CD4-positive, alpha-beta memory T cell (primary cell): ENCODE measurements at regions not wholly inside any gene's neighbourhood (a gene's known extent, or its start where the extent isn't known, plus 50 kb on each side); places are given as distances from the start of the nearest gene placed in this dataset.
"Not testable (repeated sequence)": the region's sequence is repeated elsewhere in the genome, so short reads cannot be mapped to it uniquely, and the experiment has no call there.

Experiments used
- CTCF ChIA-PET: fragments of 350-600 bp; sonication (Branson Sonifier 250); formaldehyde crosslinking; loops from one replicate; lab custom pipeline; 2021; ENCODE audit warnings: inconsistent platforms; ENCODE audit not compliant: partially characterized antibody; lab: Charles Lee
- POLR2A ChIA-PET: fragments of 350-600 bp; sonication (Branson Sonifier 250); formaldehyde crosslinking; loops from one replicate; lab custom pipeline; 2021; ENCODE audit not compliant: partially characterized antibody; lab: Charles Lee
- DNase-seq, 5 donors: peaks; one replicate each; pipeline versions ENCODE4 v3.0.0 to v3.0.0-alpha.2; 2020 to 2022; ENCODE audit warnings: mixed read lengths in 1 of 5
- H3K27ac ChIP-seq: one replicate; pipeline ENCODE4 v1.7.0; 2013; ENCODE audit warnings: low read depth, low read length
- H3K27me3 ChIP-seq: 2 replicates; pipeline ENCODE4 v1.7.0; 2013; ENCODE audit warnings: mild to moderate bottlenecking, low read length, moderate library complexity; ENCODE audit not compliant: insufficient read depth
- H3K36me3 ChIP-seq: 2 replicates; pipeline ENCODE4 v1.7.0; 2013; ENCODE audit warnings: mild to moderate bottlenecking, low read length, moderate library complexity; ENCODE audit not compliant: insufficient read depth
- H3K4me1 ChIP-seq: 2 replicates; pipeline ENCODE4 v1.7.0; 2013; ENCODE audit warnings: mild to moderate bottlenecking, low read length, moderate library complexity; ENCODE audit not compliant: insufficient read depth
- H3K4me3 ChIP-seq, 2 donors: one replicate each; pipeline ENCODE4 v1.7.0; 2013; ENCODE audit warnings: low read length in 2 of 2, mild to moderate bottlenecking in 1 of 2
- H3K9me3 ChIP-seq, 2 donors: one replicate each; pipeline ENCODE4 v1.7.0; 2013; ENCODE audit warnings: low read length in 2 of 2, control low read depth in 1 of 2; ENCODE audit not compliant: control insufficient read depth in 1 of 2
- H3K27ac Mint-ChIP-seq, 7 donors: one replicate each; pipeline ENCODE4 v1.8.0; 2020 to 2021; ENCODE audit warnings: mixed read lengths in 7 of 7, mild to moderate bottlenecking in 6 of 7, inconsistent platforms in 3 of 7, moderate library complexity in 3 of 7
- H3K27me3 Mint-ChIP-seq, 2 donors: one replicate each; pipeline ENCODE4 v1.8.0; 2020 to 2021; ENCODE audit warnings: mixed read lengths in 2 of 2
- H3K36me3 Mint-ChIP-seq, 2 donors: one replicate each; pipeline ENCODE4 v1.8.0; 2020 to 2021; ENCODE audit warnings: mixed read lengths in 2 of 2, inconsistent platforms in 1 of 2, mild to moderate bottlenecking in 1 of 2
- H3K4me1 Mint-ChIP-seq, 4 donors: one replicate each; pipeline ENCODE4 v1.8.0; 2020 to 2021; ENCODE audit warnings: mixed read lengths in 4 of 4, mild to moderate bottlenecking in 1 of 4
- H3K4me3 Mint-ChIP-seq, 8 donors: one replicate each; pipeline ENCODE4 v1.8.0; 2020 to 2021; ENCODE audit warnings: mixed read lengths in 8 of 8, mild to moderate bottlenecking in 7 of 8, moderate library complexity in 6 of 8, inconsistent platforms in 3 of 8
- H3K9me3 Mint-ChIP-seq, 8 donors: one replicate each; pipeline ENCODE4 v1.8.0; 2020 to 2021; ENCODE audit warnings: mixed read lengths in 8 of 8, mild to moderate bottlenecking in 5 of 8, inconsistent platforms in 3 of 8, moderate library complexity in 1 of 8
- intact Hi-C: fragments of 100-400 bp; cut with micrococcal nuclease; formaldehyde crosslinking; loops from one replicate; pipeline ENCODE4 v1.15.1; 2023

GRCh38 chr13:38226496-38226895 is 123.2 kb upstream of the UFM1 start:
- H3K4me1 ChIP-seq = no peaks in the 10 kb centered on the region
- no peak overlapping the region for H3K4me3 ChIP-seq
- H3K27ac Mint-ChIP-seq = no peak overlapping the region
- H3K27me3 ChIP-seq = no peaks in the 10 kb centered on the region
- H3K36me3 ChIP-seq = no peaks in the 10 kb centered on the region
- no peak overlapping the region for H3K4me3 Mint-ChIP-seq
- ChIA-PET CTCF (no interaction called here), POLR2A (no interaction called here)
- H3K36me3 Mint-ChIP-seq = no peaks in the 10 kb centered on the region
- H3K4me1 Mint-ChIP-seq = no peaks in the 10 kb centered on the region
- no peak for DNase-seq
- no peaks in the 10 kb centered on the region for H3K27me3 Mint-ChIP-seq
- H3K9me3 ChIP-seq = no peaks in the 10 kb centered on the region
- peaks cover 0 to 12% (median 2%) of the 10 kb centered on the region in 8 donors for H3K9me3 Mint-ChIP-seq
- intact Hi-C loops = no loop called here
- no peak overlapping the region for H3K27ac ChIP-seq

DNA sequence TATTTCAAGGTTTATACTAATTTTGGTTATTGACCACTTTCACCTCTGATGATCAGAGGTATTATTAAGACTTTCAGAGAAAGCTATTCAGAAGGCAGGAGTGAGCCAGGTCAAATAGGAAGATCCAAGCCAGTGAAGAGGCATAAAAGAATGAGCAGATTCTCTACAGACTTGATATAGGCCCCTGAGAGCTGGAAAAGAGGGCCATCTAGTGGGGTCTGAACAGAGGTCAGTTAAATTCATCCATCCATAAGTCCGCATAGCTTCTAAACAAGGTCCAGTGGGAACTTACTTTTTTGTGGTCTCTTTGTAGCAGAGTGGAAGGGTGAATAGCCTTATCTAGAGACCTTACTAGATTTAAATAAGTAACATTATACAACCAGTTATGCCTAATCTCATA is 126.6 kb upstream of the UFM1 start:
- no peak overlapping the region for H3K4me3 Mint-ChIP-seq
- Histone ChIP-seq H3K9me3 (no peaks in the 10 kb centered on the region), H3K36me3 (no peaks in the 10 kb centered on the region), H3K27ac (no peak overlapping the region), H3K27me3 (no peaks in the 10 kb centered on the region), H3K4me1 (no peaks in the 10 kb centered on the region), H3K4me3 (no peak overlapping the region)
- no peak for DNase-seq
- H3K4me1 Mint-ChIP-seq = no peaks in the 10 kb centered on the region
- H3K27ac Mint-ChIP-seq = no peak overlapping the region
- intact Hi-C loops = no loop called here
- ChIA-PET CTCF (no interaction called here), POLR2A (no interaction called here)
- H3K9me3 Mint-ChIP-seq = peaks cover 0 to 6% (median 3%) of the 10 kb centered on the region in 8 donors
- H3K36me3 Mint-ChIP-seq = no peaks in the 10 kb centered on the region
- no peaks in the 10 kb centered on the region for H3K27me3 Mint-ChIP-seq

GRCh38 chr13:38221120-38221519 is 128.5 kb upstream of the UFM1 start:
- H3K4me3 ChIP-seq, H3K27ac ChIP-seq, intact Hi-C loops, POLR2A ChIA-PET, H3K4me1 ChIP-seq, H3K27me3 ChIP-seq, H3K36me3 ChIP-seq, H3K9me3 Mint-ChIP-seq, H3K4me3 Mint-ChIP-seq, H3K27me3 Mint-ChIP-seq, H3K4me1 Mint-ChIP-seq, CTCF ChIA-PET, H3K36me3 Mint-ChIP-seq, H3K9me3 ChIP-seq, DNase-seq, H3K27ac Mint-ChIP-seq: not testable (repeated sequence)

DNA sequence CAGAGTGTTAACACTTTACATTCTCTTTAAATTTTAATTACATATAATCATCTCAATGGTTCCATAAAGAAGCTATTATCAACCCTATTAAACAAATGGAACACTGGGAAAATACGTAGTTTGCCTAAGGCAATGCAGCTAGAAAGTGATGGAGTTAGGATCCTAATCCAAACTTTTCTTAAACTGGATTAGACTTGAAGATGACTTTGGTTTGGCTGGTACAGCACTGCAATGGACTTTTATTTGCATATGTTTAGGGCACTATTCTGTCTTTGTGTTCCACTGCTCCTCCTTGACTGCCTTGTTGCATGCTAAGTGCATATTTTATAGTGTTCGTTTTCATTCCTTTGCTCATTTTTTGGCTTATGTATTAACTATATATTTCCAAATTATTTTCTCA is 133.5 kb upstream of the UFM1 start:
- Mint-ChIP-seq H3K4me3 (no peak overlapping the region), H3K27ac (no peak overlapping the region), H3K4me1 (no peaks in the 10 kb centered on the region), H3K9me3 (peaks cover 3 to 23% (median 12%) of the 10 kb centered on the region in 8 donors), H3K27me3 (no peaks in the 10 kb centered on the region), H3K36me3 (no peaks in the 10 kb centered on the region)
- Histone ChIP-seq H3K27me3 (no peaks in the 10 kb centered on the region), H3K4me1 (no peaks in the 10 kb centered on the region), H3K27ac (no peak overlapping the region), H3K4me3 (no peak overlapping the region), H3K36me3 (no peaks in the 10 kb centered on the region), H3K9me3 (no peaks in the 10 kb centered on the region)
- ChIA-PET POLR2A (no interaction called here), CTCF (no interaction called here)
- no peak for DNase-seq
- intact Hi-C loops = no loop called here

- no peaks in the 10 kb centered on the region for H3K27me3 Mint-ChIP-seq
- no peak overlapping the region for H3K4me3 ChIP-seq
- peaks cover 3 to 29% (median 12%) of the 10 kb centered on the region in 8 donors for H3K9me3 Mint-ChIP-seq
- ChIA-PET CTCF (no interaction called here), POLR2A (no interaction called here)
- intact Hi-C loops = no loop called here
- no peaks in the 10 kb centered on the region for H3K36me3 Mint-ChIP-seq
- H3K4me1 ChIP-seq = no peaks in the 10 kb centered on the region
- no peak overlapping the region for H3K27ac ChIP-seq
- no peaks in the 10 kb centered on the region for H3K27me3 ChIP-seq
- no peaks in the 10 kb centered on the region for H3K36me3 ChIP-seq
- H3K4me3 Mint-ChIP-seq = no peak overlapping the region
- DNase-seq = no peak
- no peak overlapping the region for H3K27ac Mint-ChIP-seq
- H3K4me1 Mint-ChIP-seq = no peaks in the 10 kb centered on the region
- no peaks in the 10 kb centered on the region for H3K9me3 ChIP-seq
Observed at GRCh38 chr13:38213314-38213713, 136.3 kb upstream of the UFM1 start.

GRCh38 chr13:38210928-38211596 is 138.6 kb upstream of the UFM1 start:
- peaks cover 3 to 29% (median 15%) of the 10 kb centered on the region in 8 donors for H3K9me3 Mint-ChIP-seq

DNA sequence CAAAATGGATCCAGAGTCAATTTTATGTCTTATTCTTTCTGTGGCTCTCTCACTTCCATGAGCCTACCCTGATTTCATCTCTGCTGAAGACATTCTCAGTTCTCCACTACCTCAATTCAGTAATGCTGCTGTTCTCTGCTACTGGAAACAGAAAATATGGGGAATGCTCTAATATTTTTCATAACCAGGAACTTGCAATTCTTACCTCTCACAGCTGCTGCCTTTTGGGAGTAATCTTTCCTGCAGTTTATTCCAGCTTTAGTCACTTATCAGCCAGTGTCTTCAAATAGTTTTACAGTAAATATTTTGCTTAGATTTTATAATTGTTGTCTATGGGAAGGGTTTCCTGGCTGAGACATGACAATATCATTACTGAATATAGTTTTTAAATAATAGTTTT is 145.1 kb upstream of the UFM1 start:
- H3K9me3 ChIP-seq = no peaks in the 10 kb centered on the region
- Mint-ChIP-seq H3K9me3 (peaks cover 0 to 7% (median 2%) of the 10 kb centered on the region in 8 donors), H3K27ac (peak overlapping the region in 1 of 7 donors; percentile 8), H3K36me3 (no peaks in the 10 kb centered on the region), H3K4me3 (no peak overlapping the region), H3K4me1 (no peaks in the 10 kb centered on the region), H3K27me3 (no peaks in the 10 kb centered on the region)
- H3K27ac ChIP-seq = no peak overlapping the region
- CTCF ChIA-PET = no interaction called here
- H3K4me1 ChIP-seq = no peaks in the 10 kb centered on the region
- intact Hi-C loops = no loop called here
- POLR2A ChIA-PET = no interaction called here
- no peaks in the 10 kb centered on the region for H3K36me3 ChIP-seq
- H3K27me3 ChIP-seq = no peaks in the 10 kb centered on the region
- DNase-seq = no peak
- H3K4me3 ChIP-seq = no peak overlapping the region

More at GRCh38 chr13:38210928-38211596, 138.6 kb upstream of the UFM1 start:
- intact Hi-C loops = no loop called here
- H3K4me1 Mint-ChIP-seq = no peaks in the 10 kb centered on the region
- no peaks in the 10 kb centered on the region for H3K4me1 ChIP-seq
- no peak overlapping the region for H3K27ac Mint-ChIP-seq
- H3K4me3 ChIP-seq = no peak overlapping the region
- H3K36me3 Mint-ChIP-seq = no peaks in the 10 kb centered on the region
- no peaks in the 10 kb centered on the region for H3K9me3 ChIP-seq
- no peaks in the 10 kb centered on the region for H3K27me3 ChIP-seq
- H3K27ac ChIP-seq = no peak overlapping the region
- no peaks in the 10 kb centered on the region for H3K36me3 ChIP-seq
- POLR2A ChIA-PET = no interaction called here
- H3K27me3 Mint-ChIP-seq = no peaks in the 10 kb centered on the region
- H3K4me3 Mint-ChIP-seq = no peak overlapping the region
- CTCF ChIA-PET = no interaction called here
- DNase-seq = no peak

GRCh38 chr13:38202740-38203139 is 146.9 kb upstream of the UFM1 start:
- no peaks in the 10 kb centered on the region for H3K4me1 Mint-ChIP-seq
- CTCF ChIA-PET = no interaction called here
- Histone ChIP-seq H3K4me3 (no peak overlapping the region), H3K27me3 (no peaks in the 10 kb centered on the region), H3K4me1 (no peaks in the 10 kb centered on the region), H3K9me3 (no peaks in the 10 kb centered on the region), H3K36me3 (no peaks in the 10 kb centered on the region), H3K27ac (no peak overlapping the region)
- H3K4me3 Mint-ChIP-seq = no peak overlapping the region
- no peak overlapping the region for H3K27ac Mint-ChIP-seq
- H3K9me3 Mint-ChIP-seq = peaks cover 0 to 4% (median 2%) of the 10 kb centered on the region in 8 donors
- intact Hi-C loops = no loop called here
- no peaks in the 10 kb centered on the region for H3K36me3 Mint-ChIP-seq
- no peak for DNase-seq
- POLR2A ChIA-PET = no interaction called here
- no peaks in the 10 kb centered on the region for H3K27me3 Mint-ChIP-seq
